GM12878 (cell line): ENCODE measurements at regions not wholly inside any gene's neighbourhood (a gene's known extent, or its start where the extent isn't known, plus 50 kb on each side); places are given as distances from the start of the nearest gene placed in this dataset.

Source experiments
- ETV6 ChIP-seq, 2 experiments: fragments of 450-650 bp in 1 of 2; IDR thresholded peaks in 1 of 2; conservative IDR thresholded peaks in 1 of 2; 2 replicates each; pipeline ENCODE4 v1.6.1; 2014; ENCODE audit warnings: antibody characterized with exemption in 1 of 2, borderline replicate concordance in 1 of 2, low read depth in 1 of 2, mild to moderate bottlenecking in 1 of 2, moderate library complexity in 1 of 2
- EZH2 ChIP-seq: IDR thresholded peaks from 2 replicates; pipeline ENCODE4 v1.6.1; 2012; ENCODE audit warnings: low read depth, mild to moderate bottlenecking, control low read depth, inconsistent platforms, low read length, borderline replicate concordance; ENCODE audit not compliant: control insufficient read depth
- IRF4 ChIP-seq: IDR thresholded peaks from 2 replicates; pipeline ENCODE4 v1.6.1; 2011; ENCODE audit warnings: low read depth, low read length
- NRF1 ChIP-seq: conservative IDR thresholded peaks from 2 replicates; pipeline ENCODE4 v1.6.1; 2011; ENCODE audit warnings: mild to moderate bottlenecking, low read depth, low read length, improper control_type of control experiment
- RFX5 ChIP-seq: IDR thresholded peaks from 2 replicates; pipeline ENCODE4 v1.6.1; 2011; ENCODE audit warnings: low read depth, low read length, improper control_type of control experiment
- TBL1XR1 ChIP-seq: IDR thresholded peaks from 2 replicates; pipeline ENCODE4 v1.6.1; 2012; ENCODE audit warnings: low read depth, low read length, improper control_type of control experiment
- WRNIP1 ChIP-seq: IDR thresholded peaks from 2 replicates; pipeline ENCODE4 v1.6.1; 2011; ENCODE audit warnings: low read depth, low read length, improper control_type of control experiment, borderline replicate concordance
- ZNF384 ChIP-seq: IDR thresholded peaks from 2 replicates; pipeline ENCODE4 v1.6.1; 2012; ENCODE audit warnings: low read depth, mild to moderate bottlenecking, low read length, improper control_type of control experiment, borderline replicate concordance
- TF ChIP-seq, protein P1 (sequence below), 3 experiments: IDR thresholded peaks in 2 of 3; conservative IDR thresholded peaks in 1 of 3; 2 replicates each; pipeline ENCODE4 v1.5.1; 2011; ENCODE audit warnings: low read depth in 3 of 3, low read length in 3 of 3, mild to moderate bottlenecking in 3 of 3, control low read depth in 2 of 3, moderate library complexity in 2 of 3, inconsistent platforms in 1 of 3, mixed read lengths in 1 of 3; ENCODE audit not compliant: control insufficient read depth in 2 of 3, insufficient read depth in 1 of 3; ENCODE audit errors: extremely low read depth in 1 of 3
- TF ChIP-seq, protein P2 (sequence below): IDR thresholded peaks from 2 replicates; pipeline ENCODE4 v1.6.1; 2012; ENCODE audit warnings: low read depth, low read length, improper control_type of control experiment
- TF ChIP-seq, protein P3 (sequence below): IDR thresholded peaks from 2 replicates; pipeline ENCODE4 v1.6.1; 2012; ENCODE audit warnings: mild to moderate bottlenecking, low read depth, low read length
- TF ChIP-seq, protein P4 (sequence below): IDR thresholded peaks from 2 replicates; pipeline ENCODE4 v1.6.1; 2011; ENCODE audit warnings: borderline replicate concordance, low read depth, mild to moderate bottlenecking, moderate library complexity, mixed read lengths, low read length; ENCODE audit not compliant: insufficient read depth; ENCODE audit errors: extremely low read length

DNA sequence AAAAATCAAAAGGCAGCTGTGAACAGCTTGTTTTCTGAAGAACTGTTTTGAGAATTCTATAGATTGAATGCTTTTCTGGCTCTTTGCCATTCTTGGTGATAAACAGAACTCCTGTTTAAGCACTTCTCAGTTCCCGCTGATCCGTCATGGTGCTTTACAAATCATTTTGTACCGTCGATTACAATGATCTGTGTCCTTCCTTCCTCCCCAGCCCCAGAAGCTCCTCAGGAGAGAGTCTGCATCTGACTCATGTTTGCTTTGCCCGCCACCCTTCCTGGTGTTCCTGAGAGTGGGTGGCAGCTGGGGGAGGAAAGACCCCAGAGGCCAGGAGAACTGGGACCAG lies 538.6 kb upstream of the MARCKS start:
- no peak for TF ChIP-seq WRNIP1
- TF ChIP-seq, protein P1, sequence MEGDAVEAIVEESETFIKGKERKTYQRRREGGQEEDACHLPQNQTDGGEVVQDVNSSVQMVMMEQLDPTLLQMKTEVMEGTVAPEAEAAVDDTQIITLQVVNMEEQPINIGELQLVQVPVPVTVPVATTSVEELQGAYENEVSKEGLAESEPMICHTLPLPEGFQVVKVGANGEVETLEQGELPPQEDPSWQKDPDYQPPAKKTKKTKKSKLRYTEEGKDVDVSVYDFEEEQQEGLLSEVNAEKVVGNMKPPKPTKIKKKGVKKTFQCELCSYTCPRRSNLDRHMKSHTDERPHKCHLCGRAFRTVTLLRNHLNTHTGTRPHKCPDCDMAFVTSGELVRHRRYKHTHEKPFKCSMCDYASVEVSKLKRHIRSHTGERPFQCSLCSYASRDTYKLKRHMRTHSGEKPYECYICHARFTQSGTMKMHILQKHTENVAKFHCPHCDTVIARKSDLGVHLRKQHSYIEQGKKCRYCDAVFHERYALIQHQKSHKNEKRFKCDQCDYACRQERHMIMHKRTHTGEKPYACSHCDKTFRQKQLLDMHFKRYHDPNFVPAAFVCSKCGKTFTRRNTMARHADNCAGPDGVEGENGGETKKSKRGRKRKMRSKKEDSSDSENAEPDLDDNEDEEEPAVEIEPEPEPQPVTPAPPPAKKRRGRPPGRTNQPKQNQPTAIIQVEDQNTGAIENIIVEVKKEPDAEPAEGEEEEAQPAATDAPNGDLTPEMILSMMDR (IDR thresholded peaks at IDR 0.05 in 2 of 3, conservative IDR thresholded peaks at IDR 0.05 in 1 of 3; ENCODE audit: control insufficient read depth in 2 of 3, extremely low read depth in 1 of 3, insufficient read depth in 1 of 3, low read depth in 3 of 3, low read length in 3 of 3), result no peak
- TF ChIP-seq NRF1, result no peak
- TF ChIP-seq RFX5, result no peak
- no peak for TF ChIP-seq TBL1XR1
- TF ChIP-seq ZNF384, result no peak
- TF ChIP-seq, protein P2, sequence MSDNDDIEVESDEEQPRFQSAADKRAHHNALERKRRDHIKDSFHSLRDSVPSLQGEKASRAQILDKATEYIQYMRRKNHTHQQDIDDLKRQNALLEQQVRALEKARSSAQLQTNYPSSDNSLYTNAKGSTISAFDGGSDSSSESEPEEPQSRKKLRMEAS, result no peak
- TF ChIP-seq, protein P3, sequence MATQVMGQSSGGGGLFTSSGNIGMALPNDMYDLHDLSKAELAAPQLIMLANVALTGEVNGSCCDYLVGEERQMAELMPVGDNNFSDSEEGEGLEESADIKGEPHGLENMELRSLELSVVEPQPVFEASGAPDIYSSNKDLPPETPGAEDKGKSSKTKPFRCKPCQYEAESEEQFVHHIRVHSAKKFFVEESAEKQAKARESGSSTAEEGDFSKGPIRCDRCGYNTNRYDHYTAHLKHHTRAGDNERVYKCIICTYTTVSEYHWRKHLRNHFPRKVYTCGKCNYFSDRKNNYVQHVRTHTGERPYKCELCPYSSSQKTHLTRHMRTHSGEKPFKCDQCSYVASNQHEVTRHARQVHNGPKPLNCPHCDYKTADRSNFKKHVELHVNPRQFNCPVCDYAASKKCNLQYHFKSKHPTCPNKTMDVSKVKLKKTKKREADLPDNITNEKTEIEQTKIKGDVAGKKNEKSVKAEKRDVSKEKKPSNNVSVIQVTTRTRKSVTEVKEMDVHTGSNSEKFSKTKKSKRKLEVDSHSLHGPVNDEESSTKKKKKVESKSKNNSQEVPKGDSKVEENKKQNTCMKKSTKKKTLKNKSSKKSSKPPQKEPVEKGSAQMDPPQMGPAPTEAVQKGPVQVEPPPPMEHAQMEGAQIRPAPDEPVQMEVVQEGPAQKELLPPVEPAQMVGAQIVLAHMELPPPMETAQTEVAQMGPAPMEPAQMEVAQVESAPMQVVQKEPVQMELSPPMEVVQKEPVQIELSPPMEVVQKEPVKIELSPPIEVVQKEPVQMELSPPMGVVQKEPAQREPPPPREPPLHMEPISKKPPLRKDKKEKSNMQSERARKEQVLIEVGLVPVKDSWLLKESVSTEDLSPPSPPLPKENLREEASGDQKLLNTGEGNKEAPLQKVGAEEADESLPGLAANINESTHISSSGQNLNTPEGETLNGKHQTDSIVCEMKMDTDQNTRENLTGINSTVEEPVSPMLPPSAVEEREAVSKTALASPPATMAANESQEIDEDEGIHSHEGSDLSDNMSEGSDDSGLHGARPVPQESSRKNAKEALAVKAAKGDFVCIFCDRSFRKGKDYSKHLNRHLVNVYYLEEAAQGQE, result no peak
- TF ChIP-seq, protein P4, sequence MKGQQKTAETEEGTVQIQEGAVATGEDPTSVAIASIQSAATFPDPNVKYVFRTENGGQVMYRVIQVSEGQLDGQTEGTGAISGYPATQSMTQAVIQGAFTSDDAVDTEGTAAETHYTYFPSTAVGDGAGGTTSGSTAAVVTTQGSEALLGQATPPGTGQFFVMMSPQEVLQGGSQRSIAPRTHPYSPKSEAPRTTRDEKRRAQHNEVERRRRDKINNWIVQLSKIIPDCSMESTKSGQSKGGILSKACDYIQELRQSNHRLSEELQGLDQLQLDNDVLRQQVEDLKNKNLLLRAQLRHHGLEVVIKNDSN, result no peak
- no peak for TF ChIP-seq ETV6 (conservative IDR thresholded peaks at IDR 0.05 in 1 of 2, IDR thresholded peaks at IDR 0.05 in 1 of 2; ENCODE audit: borderline replicate concordance in 1 of 2, low read depth in 1 of 2)
- no peak for TF ChIP-seq IRF4
- TF ChIP-seq EZH2, result no peak
